Neuronal stem cell (in vitro differentiated cells): ENCODE measurements at regions not wholly inside any gene's neighbourhood (a gene's known extent, or its start where the extent isn't known, plus 50 kb on each side); places are given as distances from the start of the nearest gene placed in this dataset.
A peak's percentile ranks its signal among the peaks of the same experiment; 100 is the strongest.

ENCODE experiments used
- DNase-seq: peaks from one replicate; pipeline ENCODE4 v3.0.0-alpha.2; 2013; ENCODE audit warnings: low spot score
- H2AFZ ChIP-seq: one replicate; pipeline ENCODE4 v1.6.1; 2013; ENCODE audit warnings: mild to moderate bottlenecking, low read length, inconsistent platforms
- H2AK5ac ChIP-seq: 2 replicates; pipeline ENCODE4 v1.6.1; 2013; ENCODE audit warnings: low read depth, mild to moderate bottlenecking, inconsistent platforms, low read length, moderate library complexity, mixed read lengths
- H2BK120ac ChIP-seq: 2 replicates; pipeline ENCODE4 v1.6.1; 2013; ENCODE audit warnings: low read depth, mild to moderate bottlenecking, inconsistent platforms, low read length, moderate library complexity, mixed read lengths
- H2BK12ac ChIP-seq: one replicate; pipeline ENCODE4 v1.6.1; 2013; ENCODE audit warnings: low read length, inconsistent platforms
- H2BK15ac ChIP-seq: 2 replicates; pipeline ENCODE4 v1.6.1; 2013; ENCODE audit warnings: mild to moderate bottlenecking, low read length, inconsistent platforms, mixed read lengths
- H2BK5ac ChIP-seq: one replicate; pipeline ENCODE4 v1.6.1; 2013; ENCODE audit warnings: inconsistent platforms, mild to moderate bottlenecking, low read length, moderate library complexity
- H3K14ac ChIP-seq: one replicate; pipeline ENCODE4 v1.6.1; 2013; ENCODE audit warnings: low read length, inconsistent platforms
- H3K18ac ChIP-seq: 2 replicates; pipeline ENCODE4 v1.6.1; 2013; ENCODE audit warnings: low read length, inconsistent platforms
- H3K23ac ChIP-seq: 2 replicates; pipeline ENCODE4 v1.6.1; 2013; ENCODE audit warnings: low read depth, mild to moderate bottlenecking, mixed read lengths, low read length, inconsistent platforms; ENCODE audit not compliant: poor library complexity
- H3K27ac ChIP-seq: replicated peaks from 3 replicates; pipeline ENCODE4 v1.5.1; 2013; ENCODE audit warnings: low read length, inconsistent platforms
- H3K27me3 ChIP-seq, 3 experiments: 2 replicates each; pipeline ENCODE4 v1.6.1; 2013; ENCODE audit warnings: low read length in 3 of 3, mild to moderate bottlenecking in 2 of 3, inconsistent platforms in 1 of 3, low read depth in 1 of 3, mixed read lengths in 1 of 3, moderate library complexity in 1 of 3; ENCODE audit not compliant: control insufficient read depth in 3 of 3, insufficient read depth in 3 of 3
- H3K36me3 ChIP-seq, 2 donors: replicated peaks in 1 of 2; 2 replicates each; pipeline ENCODE4 v1.6.1; 2013; ENCODE audit warnings: low read length in 2 of 2; ENCODE audit not compliant: control insufficient read depth in 2 of 2, insufficient read depth in 2 of 2
- H3K4ac ChIP-seq: 2 replicates; pipeline ENCODE4 v1.6.1; 2013; ENCODE audit warnings: inconsistent platforms, mild to moderate bottlenecking, low read length, moderate library complexity
- H3K4me1 ChIP-seq, 2 donors: 1 replicate in 1 of 2; 2 replicates in 1 of 2; pipeline ENCODE4 v1.6.1; 2013; ENCODE audit warnings: low read length in 2 of 2, low read depth in 1 of 2; ENCODE audit not compliant: control insufficient read depth in 2 of 2, insufficient read depth in 1 of 2
- H3K4me2 ChIP-seq: one replicate; pipeline ENCODE4 v1.6.1; 2013; ENCODE audit warnings: mild to moderate bottlenecking, low read length, inconsistent platforms; ENCODE audit not compliant: insufficient read depth, poor library complexity, severe bottlenecking
- H3K4me3 ChIP-seq, 2 donors: 2 replicates each; pipeline ENCODE4 v1.5.1; 2013; ENCODE audit warnings: low read length in 2 of 2, mild to moderate bottlenecking in 2 of 2, inconsistent platforms in 1 of 2, moderate library complexity in 1 of 2
- H3K79me1 ChIP-seq: one replicate; pipeline ENCODE4 v1.6.1; 2013; ENCODE audit warnings: low read depth, mild to moderate bottlenecking, inconsistent platforms, low read length, moderate library complexity
- H3K9ac ChIP-seq: one replicate; pipeline ENCODE4 v1.6.1; 2013; ENCODE audit warnings: mild to moderate bottlenecking, low read depth, low read length, inconsistent platforms; ENCODE audit not compliant: poor library complexity
- H3K9me3 ChIP-seq, 2 donors: replicated peaks in 1 of 2; 2 replicates each; pipeline versions ENCODE3 to v1.6.1; 2013; ENCODE audit warnings: low read length in 2 of 2, mild to moderate bottlenecking in 2 of 2, inconsistent platforms in 1 of 2, low read depth in 1 of 2, mixed read lengths in 1 of 2, moderate library complexity in 1 of 2; ENCODE audit not compliant: control insufficient read depth in 2 of 2, insufficient read depth in 1 of 2
- H4K8ac ChIP-seq: one replicate; pipeline ENCODE4 v1.6.1; 2013; ENCODE audit warnings: low read depth, mild to moderate bottlenecking, inconsistent platforms, low read length, moderate library complexity
- H4K91ac ChIP-seq: one replicate; pipeline ENCODE4 v1.6.1; 2013; ENCODE audit warnings: low read length, low read depth, mild to moderate bottlenecking, inconsistent platforms; ENCODE audit not compliant: poor library complexity
- WGBS, 2 donors: extraction: QIAGEN DNeasy Blood & Tissue Kit; methylation state at CpG; one replicate each; pipeline ENCODE4 v1.1.7; 2013; ENCODE audit warnings: missing lambda C conversion rate in 2 of 2, mixed read lengths in 1 of 2; ENCODE audit not compliant: insufficient read length in 2 of 2, insufficient replicate concordance in 1 of 2; ENCODE audit errors: extremely low coverage in 2 of 2; 5-methylcytosine and 5-hydroxymethylcytosine counted together

DNA sequence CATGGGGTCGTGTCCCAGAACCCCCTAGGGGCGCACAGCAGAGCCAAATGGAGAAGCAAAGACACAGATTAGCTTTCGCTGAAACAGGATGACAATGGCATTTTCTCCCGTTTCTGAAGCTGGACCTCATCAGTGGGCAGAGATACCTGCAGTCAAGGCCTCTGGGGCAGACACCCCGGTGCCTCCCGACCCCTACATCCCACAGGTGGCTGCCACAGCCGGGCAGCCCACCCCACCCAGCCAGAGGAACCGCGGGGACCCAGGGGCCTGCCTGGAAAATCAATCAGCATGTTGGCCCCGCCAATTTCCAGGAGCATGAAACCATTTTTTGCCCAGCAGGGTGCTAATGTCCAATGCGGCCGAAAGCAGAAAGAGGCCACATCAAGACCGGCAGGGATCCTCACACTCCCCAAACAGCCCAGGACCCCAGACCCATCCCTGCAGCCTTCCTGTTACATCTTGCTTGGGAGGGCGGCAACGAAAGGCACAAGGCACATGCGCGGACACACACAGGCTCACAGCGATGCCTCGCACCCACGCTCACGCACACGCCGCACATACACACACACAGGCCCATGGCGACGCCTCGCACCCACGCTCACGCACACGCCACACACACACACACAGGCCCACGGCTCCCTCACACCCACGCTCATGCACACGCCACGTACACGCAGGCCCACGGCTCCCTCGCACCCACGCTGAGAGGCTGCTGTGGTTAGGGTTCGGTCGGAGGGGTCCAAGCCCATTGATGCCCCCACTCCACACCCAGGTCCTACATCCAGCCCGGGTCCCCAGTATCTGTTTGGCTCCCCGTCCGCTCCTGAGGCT, 130.6 kb upstream of the NKX1-1 start:
- no peak for DNase-seq
- Histone ChIP-seq H3K23ac (peak overlapping the region; percentile 91), H3K9me3 (peaks cover 0 to 3% of the 10 kb centered on the region in 2 donors), H3K4me2 (no peak overlapping the region), H2BK12ac (peak overlapping the region; percentile 98), H3K79me1 (no peaks in the 10 kb centered on the region), H4K91ac (peak overlapping the region; percentile 97), H3K27ac (no peak overlapping the region), H3K4me1 (peaks cover 0 to 5% of the 10 kb centered on the region in 2 donors), H3K14ac (peak overlapping the region; percentile 82), H4K8ac (peak overlapping the region; percentile 92), H3K36me3 (peaks cover 0 to under 1% of the 10 kb centered on the region in 2 donors), H3K27me3 (peaks cover 0 to 47% (median 4%) of the 10 kb centered on the region in 3 experiments), H3K4me3 (peak overlapping the region in 1 of 2 donors; percentile 47), H2AK5ac (peak overlapping the region; percentile 99), H2BK5ac (peak overlapping the region; percentile 60), H3K18ac (peak overlapping the region; percentile 64), H2AFZ (no peak overlapping the region), H2BK120ac (peak overlapping the region; percentile 94), H3K4ac (peak overlapping the region; percentile 93), H2BK15ac (peak overlapping the region; percentile 85), H3K9ac (peak overlapping the region; percentile 77)
- WGBS, 2 donors = no CpG with 5 or more reads among the region's 42 CpGs

DNA sequence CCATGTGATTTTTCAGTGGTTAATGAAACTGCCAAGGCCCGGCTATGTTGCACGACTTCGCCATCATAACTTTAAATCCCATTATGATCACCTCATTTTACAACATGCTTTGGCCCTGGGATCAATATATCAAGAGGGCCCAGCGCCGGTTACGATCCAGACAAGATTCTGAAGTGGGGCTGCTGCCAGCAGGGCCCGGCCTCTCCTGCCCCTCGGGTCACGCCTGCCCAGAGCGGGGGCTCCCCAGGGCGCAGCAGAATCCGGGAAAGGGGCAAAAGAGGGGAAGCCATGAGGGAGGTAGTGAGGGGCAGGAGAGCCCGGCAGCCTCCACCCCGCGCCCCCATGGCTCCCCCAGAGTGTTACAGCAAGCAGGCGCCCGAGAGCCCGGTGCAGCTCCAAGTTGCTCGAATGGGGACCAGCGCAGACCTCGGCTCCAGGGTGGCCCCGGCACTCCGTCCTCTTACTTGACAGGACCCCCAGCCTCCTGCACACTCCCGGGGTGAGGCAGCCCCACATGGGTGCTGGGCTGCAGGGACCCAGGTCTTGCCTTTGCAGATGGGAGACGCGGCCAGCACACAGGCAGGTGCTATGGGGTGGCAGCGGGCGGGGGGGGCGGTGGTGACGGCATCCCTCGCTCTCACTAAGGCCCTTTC, 129.8 kb upstream of the NKX1-1 start:
- Histone ChIP-seq H2BK5ac (no peak overlapping the region), H2BK12ac (peak overlapping the region; percentile 73), H2AFZ (no peak overlapping the region)

DNA sequence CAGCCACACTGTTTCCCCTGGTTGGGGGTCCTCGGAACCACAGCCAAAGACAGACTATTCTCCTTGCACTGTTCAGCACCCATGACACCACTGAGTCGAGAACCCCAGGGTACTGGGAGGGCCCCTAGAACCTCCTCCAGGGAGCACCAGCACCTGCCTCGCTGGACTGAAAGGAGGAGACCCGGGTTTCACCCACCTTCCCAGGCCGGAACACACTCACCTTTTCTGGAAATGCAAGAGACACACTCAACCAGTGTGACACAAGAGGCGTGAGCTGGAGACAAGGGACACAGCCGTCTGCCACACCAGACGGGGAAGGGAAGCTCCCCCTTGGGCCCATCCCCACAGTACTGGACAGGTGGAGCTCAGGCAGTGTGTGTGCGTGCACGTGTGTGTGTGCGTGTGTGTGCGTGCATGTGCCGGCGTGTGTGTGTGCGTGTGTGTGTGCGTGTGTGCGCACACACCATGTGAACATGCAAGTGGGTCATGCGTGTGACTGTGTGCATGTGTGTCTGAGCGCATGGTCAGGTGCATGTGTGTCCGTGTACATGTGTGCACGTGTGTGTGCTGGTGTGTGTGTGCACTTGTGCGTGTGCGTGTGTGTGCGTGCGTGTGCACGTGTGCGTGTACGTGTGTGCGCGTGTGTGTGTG, 128.8 kb upstream of the NKX1-1 start:
- peak overlapping the region; percentile 99 for H2BK12ac ChIP-seq
- H3K36me3 ChIP-seq = no peaks in the 10 kb centered on the region
- H3K9ac ChIP-seq = peak overlapping the region; percentile 83
- H2BK5ac ChIP-seq = peak overlapping the region; percentile 22
- no peak overlapping the region for H2BK120ac ChIP-seq
- H4K8ac ChIP-seq = peak overlapping the region; percentile 92
- peak overlapping the region; percentile 97 for H3K14ac ChIP-seq
- no peak overlapping the region for H3K4me2 ChIP-seq
- no peaks in the 10 kb centered on the region for H3K79me1 ChIP-seq
- peak overlapping the region; percentile 97 for H3K23ac ChIP-seq
- peaks cover 0 to 4% of the 10 kb centered on the region in 2 donors for H3K4me1 ChIP-seq
- H2AK5ac ChIP-seq = peak overlapping the region; percentile 46
- H3K27me3 ChIP-seq = peaks cover 0 to 31% (median 4%) of the 10 kb centered on the region in 3 experiments
- H4K91ac ChIP-seq = peak overlapping the region; percentile 92
- peak overlapping the region; percentile 33 for H2BK15ac ChIP-seq
- WGBS, 2 donors = no CpG with 5 or more reads among the region's 30 CpGs
- peak overlapping the region; percentile 78 for H3K18ac ChIP-seq
- H3K4ac ChIP-seq = peak overlapping the region; percentile 84
- no peak for DNase-seq
- peak overlapping the region in 1 of 2 donors; percentile 68 for H3K4me3 ChIP-seq
- H3K9me3 ChIP-seq = peaks cover 0 to 3% of the 10 kb centered on the region in 2 donors
- peak overlapping the region; percentile 17 for H3K27ac ChIP-seq
- H2AFZ ChIP-seq = no peak overlapping the region

More for the DNA sequence above, 129.8 kb upstream of the NKX1-1 start:
- no peak overlapping the region for H3K9ac ChIP-seq
- H4K91ac ChIP-seq = no peak overlapping the region
- DNase-seq = no peak
- H3K4me3 ChIP-seq = no peak overlapping the region
- no peak overlapping the region for H3K4ac ChIP-seq
- H3K14ac ChIP-seq = peak overlapping the region; percentile 56
- H3K27ac ChIP-seq = no peak overlapping the region
- H2BK15ac ChIP-seq = no peak overlapping the region
- H3K4me1 ChIP-seq = peaks cover 0 to 4% of the 10 kb centered on the region in 2 donors
- peak overlapping the region; percentile 43 for H4K8ac ChIP-seq
- peaks cover 0 to 3% of the 10 kb centered on the region in 2 donors for H3K9me3 ChIP-seq
- peak overlapping the region; percentile 31 for H3K23ac ChIP-seq
- no CpG with 5 or more reads among the region's 31 CpGs for WGBS, 2 donors
- peak overlapping the region; percentile 57 for H3K18ac ChIP-seq
- H3K4me2 ChIP-seq = no peak overlapping the region
- H3K79me1 ChIP-seq = no peaks in the 10 kb centered on the region
- H3K36me3 ChIP-seq = no peaks in the 10 kb centered on the region
- H2BK120ac ChIP-seq = no peak overlapping the region
- H3K27me3 ChIP-seq = peaks cover 0 to 41% (median 4%) of the 10 kb centered on the region in 3 experiments
- H2AK5ac ChIP-seq = peak overlapping the region; percentile 46
